ENCODE measurements at regions not wholly inside any gene's neighbourhood (a gene's known extent, or its start where the extent isn't known, plus 50 kb on each side); places are given as distances from the start of the nearest gene placed in this dataset.

DNA sequence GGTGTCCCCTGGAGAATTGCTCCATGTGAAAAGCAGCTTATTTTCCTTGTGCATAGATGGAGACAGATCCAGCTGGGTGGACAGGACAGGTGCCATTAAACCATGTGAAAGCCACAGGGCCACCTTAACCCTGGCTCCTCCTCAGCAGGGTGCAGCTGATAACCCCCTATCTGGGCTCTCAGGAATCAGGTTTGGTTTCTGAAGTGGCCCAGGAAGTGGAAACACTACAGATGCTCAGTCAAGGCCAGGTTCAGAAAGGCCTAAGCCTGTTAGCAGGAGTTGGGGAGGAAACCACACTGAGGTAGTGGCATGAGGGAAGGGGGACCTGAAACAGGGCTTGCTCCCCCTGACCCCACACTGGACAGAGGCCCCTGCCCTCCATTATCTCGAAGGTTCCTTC is 217.0 kb downstream of the SPP2 start:
- TF ChIP-seq CTCF (conservative IDR thresholded peaks at IDR 0.05 in 1 of 2, IDR thresholded peaks at IDR 0.05 in 1 of 2; ENCODE audit: extremely low read depth in 1 of 2, insufficient read depth in 1 of 2, low read depth in 1 of 2, low read length in 2 of 2) (no peak), EZH2 (IDR thresholded peaks at IDR 0.05; ENCODE audit: borderline replicate concordance, low read length) (no peak)
